HG03045 (cell line): ENCODE measurements at regions not wholly inside any gene's neighbourhood (a gene's known extent, or its start where the extent isn't known, plus 50 kb on each side); places are given as distances from the start of the nearest gene placed in this dataset.

Source experiments
- ATAC-seq: cut with Tn5 transposase; IDR thresholded peaks from one replicate; pipeline ENCODE4 v1.9.1; 2021; ENCODE audit warnings: mild to moderate bottlenecking, moderate library complexity; ENCODE audit not compliant: unreplicated experiment

DNA sequence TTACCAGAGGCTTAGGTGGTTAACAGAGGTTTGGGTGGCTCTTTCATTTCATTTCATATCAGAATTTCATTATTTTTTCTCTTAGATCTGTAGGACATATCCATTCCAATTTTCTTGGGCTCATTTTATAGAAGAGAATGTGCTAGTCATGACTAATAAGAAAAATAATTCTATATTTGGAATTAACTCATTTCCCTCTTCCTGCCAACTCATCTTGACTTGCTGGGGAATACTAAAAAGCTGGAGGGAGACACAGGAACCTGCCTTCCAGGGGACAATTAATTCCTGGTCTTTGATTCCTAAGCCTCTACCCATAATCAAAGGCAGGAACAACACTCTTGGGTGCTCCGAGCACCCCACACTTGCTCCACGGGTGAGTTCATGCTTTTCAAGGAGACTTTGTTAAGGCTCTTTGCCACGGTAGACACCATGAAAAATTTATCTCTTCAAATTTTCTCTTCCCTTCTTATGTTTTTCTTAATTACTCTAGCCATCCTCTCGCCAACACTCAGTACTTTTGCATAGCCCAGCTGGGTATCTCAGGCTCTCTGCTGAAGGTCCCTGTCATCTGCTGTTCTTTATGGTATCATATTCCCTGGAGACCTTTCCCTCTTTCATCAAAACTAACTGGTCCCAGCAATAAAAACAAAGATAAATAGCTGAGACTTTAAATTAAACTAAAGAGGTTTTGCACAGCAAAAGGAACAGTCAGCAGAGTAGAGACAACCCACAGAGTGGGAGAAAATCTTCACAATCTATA lies 273.9 kb downstream of the NPR3 start:
- no peak for ATAC-seq

DNA sequence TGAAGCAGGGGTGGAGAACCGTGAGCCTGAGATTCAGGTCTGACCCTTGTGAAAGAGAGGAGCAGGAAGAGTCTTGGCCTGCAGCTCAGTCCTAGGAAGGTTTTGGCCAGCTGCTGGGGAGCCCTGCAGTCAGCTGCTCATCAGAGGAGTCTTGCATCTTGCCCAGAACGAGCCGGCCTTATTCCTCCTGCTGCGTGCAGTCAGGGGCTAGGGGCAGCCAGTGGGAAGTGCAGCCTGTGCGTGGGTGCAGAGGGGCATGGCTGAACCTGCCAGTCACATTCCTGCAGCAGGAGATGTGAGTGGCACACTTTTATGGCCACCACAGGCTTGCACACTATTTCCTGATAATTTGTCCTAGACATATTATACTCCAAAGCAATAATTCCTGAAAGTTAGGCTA lies 278.7 kb downstream of the NPR3 start:
- no peak for ATAC-seq

DNA sequence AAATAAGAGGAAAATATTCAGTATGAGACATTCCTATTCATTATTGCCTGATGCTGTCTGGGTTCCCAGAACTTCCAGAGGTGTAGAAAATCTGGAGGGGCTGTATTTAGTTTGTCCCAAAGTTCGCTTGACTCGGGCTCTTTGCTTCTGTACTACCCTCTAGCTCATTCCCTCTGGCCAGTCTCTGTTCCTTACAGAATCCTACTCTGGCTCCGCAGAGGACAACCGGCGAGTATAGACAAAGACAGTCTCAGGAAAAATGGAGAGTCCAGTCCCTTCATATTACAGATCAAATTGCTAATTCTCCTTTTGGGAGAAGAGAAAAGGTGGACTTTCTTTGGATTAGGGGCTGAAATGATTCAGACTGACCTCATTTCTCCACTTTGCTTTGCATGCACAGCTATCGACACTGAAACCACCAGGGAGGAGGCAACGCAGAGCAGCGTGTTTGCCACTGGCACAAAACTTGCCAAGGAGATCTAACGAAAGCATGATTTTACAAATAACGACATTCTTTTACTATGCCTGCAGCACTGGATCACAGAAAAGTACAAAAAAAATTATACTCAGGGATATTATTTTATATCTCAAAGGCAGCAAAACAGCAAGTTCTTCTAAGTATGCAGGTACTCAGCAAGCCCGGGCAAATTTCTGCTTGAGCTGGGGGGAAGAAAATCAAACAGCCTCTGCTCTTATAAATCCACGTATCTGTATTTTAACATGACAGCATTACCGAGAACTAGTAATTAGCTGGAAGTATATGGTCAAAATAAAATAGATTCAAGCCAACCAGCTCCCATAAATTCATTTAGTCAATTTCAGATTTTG lies 279.7 kb downstream of the NPR3 start:
- no peak for ATAC-seq

DNA sequence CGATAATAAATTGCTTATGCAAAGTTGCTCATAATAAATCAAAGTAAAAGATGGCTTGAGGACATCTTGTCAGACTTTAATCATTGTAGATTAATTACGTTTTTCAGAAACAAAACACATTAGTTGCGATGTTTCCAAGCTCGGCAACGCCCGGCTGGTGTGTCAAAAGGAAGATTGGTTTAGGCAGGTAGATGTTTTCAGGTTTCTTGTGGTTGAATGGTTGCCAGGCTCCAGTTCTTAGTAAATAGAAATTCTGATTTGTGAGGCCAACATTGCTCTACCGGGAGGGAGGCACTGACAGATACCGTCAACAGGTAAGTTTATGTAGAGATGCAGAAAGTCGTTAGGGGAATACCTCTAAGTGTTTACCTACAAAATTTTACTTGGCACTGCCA lies 280.3 kb downstream of the NPR3 start:
- no peak for ATAC-seq

DNA sequence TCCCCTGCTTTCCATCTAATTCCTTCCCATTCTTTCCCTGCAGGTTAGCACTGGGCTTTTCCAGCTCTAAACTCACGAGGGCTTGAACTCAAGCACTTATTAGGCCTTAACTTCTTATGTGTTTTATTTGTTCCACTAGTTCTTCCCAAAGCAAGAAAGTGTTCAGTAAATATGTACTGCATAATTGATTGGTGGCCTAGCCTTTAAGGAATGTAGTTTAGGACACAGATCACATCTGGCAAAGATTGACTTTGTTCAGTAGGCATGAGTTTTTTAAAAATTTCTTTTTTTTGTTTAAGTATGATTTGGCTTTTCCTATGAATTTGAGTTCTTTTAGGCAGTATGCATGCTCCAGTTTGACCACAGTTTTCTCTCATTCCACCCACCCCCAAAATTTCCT lies 285.2 kb downstream of the NPR3 start:
- no peak for ATAC-seq

DNA sequence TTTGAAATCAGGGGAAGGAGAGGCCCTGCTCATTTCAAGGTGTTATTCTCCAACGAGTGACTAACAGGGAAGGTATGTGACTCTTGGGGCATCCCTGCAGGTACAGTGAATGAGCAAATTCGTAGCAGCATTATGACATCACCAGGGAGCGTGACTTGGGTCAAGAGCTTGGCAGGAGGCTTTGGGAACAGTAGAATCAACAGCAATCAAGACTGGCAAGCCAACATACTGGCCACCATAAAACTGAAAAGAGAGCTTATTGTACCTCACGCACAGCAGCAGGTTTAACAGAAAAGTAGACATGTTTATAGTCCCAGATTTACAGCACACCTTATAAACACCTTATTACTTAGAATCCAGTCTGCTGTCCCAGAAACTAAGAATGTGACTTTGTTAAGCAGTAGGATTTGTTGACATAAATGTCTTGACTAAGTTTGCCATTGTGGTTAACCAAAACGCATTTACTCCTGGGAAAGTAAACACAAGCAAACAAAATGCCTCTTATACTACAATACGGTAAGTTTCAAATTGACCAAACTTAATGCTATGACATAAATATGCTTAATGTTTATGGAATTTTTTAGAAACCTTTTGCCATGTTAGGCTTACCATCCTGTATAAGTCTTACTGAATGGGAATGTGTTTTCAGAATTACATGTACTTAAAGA lies 297.8 kb downstream of the NPR3 start:
- no peak for ATAC-seq

DNA sequence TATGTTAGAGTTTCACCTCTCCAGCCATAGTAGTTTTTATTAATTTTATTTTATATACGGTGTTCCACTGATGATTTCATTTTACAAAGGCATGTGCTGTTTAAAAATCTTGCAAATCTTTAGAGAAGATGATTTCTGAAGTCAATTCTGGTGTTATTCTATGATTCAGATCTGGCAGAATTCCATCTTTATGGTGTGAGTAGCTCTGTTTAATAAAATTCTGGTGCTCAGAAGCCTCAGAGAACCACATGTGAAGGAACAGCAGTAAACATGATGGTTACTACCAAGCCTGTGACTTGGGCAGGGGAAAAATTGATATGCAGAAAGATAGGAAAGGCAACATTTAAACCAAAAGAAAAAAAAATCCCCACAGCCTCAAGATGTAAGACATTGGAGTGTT lies 299.7 kb downstream of the NPR3 start:
- no peak for ATAC-seq

DNA sequence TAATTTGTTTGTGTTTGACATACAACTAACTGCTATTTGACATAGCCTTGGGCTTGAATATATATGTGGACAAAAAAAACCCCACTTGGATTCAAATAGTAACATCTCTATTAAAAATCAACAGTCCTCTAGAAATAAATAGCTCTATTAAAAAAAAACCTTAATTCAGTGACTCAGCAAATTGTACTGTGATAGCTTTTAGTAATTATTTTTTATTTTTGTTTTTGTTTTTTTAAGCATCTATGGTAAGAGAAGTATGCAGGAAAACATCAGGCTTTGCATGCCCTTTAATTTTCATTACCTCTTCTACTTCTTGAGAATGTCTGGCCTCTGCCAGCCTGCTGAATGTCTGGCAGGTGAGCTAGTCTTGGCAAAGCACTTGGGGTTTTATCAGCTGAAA lies 300.7 kb downstream of the NPR3 start:
- ATAC-seq, result no peak

DNA sequence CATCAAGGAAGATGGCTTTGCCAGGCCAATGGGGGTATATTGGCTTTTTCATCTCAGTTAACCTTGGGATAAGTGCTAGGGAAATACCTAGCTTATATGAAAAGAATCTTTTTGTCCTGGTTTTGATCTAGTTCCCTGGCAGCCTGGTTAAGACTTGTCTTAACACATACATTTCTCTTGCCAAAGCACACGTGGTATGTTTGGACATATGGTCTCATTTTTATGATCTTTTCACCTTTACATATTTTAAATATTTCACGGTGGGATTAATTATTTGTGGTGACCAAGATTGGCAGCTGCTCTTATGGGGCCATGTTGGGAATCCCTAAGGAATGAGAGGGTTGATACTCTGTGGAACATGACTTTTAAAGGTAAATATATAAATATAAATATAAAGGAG lies 312.5 kb downstream of the NPR3 start:
- ATAC-seq, result no peak

DNA sequence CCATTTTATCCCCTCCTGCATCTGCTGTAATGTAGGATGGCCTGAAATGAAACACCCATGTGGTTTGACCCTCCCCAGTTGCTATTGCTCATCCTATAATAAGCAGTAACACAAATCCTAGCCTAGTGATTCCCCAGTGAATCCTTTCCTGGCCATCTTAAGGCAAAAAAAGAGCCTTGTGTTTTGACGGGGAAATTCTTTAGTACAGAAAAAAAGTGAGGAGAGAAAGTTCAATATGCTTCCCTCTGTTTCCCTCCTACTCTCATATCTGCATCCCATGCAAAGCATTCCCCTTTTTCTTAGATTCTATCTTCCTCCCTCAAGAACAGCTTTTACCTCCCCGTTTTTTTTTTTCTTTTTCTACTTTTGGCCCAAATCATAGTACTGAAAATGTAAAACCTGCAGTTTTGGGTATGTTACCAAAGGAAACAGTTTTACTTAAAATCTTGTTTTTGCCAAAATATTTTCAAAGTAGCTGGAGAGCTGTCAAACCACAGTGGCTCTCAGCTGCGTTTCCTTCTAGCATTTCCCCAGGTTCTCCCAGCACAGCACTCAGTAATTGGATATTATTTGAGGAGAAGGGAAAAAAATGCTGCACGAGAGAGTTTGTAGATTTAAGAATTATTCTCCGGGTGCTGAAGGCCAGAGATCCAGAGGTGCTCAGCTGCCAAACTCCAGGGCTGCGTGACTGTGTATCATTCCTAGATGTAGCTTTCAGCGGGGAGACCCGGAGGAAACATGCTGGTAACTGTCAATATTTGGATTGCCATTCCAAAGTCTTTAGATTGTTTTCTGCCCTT lies 321.4 kb downstream of the NPR3 start:
- ATAC-seq, result no peak

DNA sequence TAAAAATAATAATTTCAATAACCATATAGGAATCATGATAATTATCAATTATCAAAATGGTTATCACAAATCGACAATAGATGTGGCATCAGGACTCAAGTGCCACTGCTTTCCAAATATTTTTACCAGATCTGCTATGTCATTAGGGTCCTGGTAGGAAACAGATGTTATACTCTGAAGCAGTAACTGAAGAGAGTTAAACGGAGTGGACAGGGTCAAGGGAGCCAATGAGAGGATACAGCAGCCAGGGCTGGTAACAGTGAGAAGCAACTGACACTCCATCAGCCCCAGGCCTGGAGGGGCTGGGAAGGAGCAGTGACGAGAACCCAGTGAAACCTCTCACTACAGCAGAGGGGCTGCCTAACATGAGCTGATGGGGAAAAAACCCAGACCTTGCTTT lies 322.4 kb downstream of the NPR3 start:
- no peak for ATAC-seq

DNA sequence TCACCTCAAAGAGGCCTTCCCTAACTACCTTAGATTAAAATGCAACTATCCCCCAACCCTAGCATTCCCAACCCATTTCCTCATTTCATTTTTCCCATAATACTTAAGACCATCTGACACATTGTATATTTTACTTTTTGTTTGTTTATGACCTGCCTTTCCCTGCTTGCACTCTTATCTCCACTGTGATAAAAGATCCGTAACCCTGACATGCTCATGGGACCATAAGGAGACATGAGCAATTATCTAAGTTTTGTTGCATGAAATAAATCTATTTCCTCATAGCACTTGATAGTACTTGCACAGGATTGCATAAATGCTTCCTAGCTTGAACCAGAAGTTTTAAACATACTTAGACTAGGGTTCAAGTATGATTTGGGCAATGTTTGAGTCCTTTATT lies 323.7 kb downstream of the NPR3 start:
- ATAC-seq, result no peak

DNA sequence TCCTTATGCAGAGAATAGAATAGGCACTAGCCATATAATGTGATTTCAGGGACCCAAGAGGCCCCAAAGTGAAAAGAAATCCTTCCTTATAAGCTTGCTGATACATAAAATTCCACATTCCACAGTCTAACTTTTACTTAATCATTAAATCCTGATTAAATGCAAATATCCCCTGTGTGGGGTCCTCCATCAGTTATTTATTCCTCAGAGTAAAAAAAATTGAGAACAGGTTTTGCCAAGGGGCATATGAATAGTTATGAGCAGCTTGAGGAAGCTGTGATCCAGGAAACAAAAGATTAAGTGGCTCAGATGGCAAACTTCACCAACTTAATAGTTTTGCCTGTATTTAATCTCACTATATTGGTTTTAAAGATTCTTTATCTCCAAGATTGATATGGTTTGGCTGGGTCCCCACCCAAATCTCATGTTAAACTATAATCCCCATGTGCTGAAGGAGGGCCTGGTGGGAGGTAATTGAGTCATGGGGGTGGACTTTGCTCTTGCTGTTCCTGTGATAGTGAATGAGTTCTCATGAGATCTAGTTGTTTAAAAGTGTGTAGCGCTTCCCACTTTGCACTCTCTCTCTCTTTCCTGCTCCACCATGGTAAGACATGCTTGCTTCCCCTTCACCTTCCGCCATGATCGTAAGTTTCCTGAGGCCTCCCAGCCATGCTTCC lies 324.9 kb downstream of the NPR3 start:
- no peak for ATAC-seq

DNA sequence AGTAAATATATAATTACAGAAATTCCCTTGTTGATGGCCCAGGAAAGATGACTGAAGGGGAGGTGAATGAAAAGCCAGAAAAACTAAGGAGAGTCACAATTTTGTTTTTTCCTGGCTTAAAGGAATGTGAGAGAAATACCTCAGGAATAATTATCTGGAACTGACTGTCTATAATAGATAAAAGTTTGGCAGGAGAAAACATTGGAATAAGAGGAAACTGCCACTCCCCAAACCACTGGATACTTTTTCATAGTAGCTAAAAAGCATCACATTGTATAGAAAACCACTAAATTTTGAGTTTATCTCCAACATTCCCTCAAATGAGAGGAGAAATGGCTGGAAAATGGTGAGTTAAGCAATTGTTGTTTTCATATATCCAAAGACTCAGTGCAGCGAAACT lies 326.0 kb downstream of the NPR3 start:
- no peak for ATAC-seq

DNA sequence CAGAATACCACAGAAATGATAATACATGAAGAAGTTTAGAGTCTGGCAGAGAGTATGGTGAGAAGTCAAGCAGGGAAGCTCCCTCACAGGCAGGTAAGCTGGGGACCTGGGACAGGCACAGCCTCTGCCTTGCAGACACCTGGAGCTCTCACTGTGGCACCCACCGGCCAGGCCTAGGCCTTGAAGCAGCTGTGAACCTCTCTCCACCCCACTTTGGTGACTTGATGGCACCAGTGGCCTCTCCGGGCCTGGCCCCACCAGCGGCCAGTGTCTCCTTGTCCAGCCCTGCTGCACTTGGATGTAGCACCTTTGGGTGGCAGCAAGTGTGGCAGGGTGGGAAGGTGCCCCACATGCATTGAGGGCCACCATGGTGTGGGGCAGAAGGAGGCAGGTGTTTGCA lies 330.5 kb downstream of the NPR3 start:
- no peak for ATAC-seq

DNA sequence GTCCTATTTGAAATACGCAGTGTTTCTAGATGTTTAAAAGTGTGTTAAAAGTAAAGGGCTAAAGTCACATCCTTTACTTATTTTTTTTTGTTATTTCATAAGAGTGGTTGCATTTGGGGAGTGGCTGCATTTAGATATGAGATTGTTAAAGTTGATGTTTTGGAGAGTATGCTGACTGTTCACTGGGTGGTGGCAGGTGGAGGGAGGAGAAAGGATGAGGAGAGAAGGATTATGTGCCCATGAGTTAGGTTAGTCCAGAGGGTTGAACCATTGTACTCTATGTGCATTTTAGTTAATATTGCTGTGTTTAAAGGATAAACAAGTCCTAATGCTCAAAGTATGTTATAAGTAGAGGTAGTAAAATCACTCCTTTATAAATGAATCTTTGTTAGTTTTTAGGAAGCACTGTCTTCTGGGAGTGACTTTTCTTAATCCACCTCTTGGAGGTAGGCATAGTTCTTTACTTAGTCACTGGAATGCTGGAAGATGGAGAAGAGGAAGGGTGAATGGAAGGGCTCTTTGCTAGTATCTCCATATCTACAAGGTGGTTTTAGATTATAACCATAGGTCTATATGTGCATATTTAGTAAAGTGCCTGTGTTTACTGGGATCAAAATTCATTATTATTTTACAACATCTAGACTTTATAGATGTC lies 332.3 kb downstream of the NPR3 start:
- ATAC-seq, result no peak

DNA sequence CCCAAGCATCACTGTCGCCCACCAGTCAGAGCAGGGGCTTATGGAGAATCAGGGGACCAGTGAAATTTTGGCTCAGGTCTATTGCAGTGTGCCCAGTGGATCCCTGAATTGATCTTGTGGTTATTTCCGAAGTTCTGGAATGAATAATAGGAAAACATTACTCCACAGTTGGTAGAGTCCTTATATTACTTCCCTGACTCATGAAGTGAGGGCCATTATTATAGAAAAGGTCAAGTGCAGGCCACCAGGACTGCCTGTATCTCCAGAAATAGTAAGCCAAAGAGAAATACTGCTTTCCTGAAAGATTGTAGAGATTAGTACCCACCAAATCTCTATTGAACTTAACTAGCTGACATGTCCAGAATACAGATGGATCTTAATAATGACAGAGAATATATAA lies 335.0 kb downstream of the NPR3 start:
- ATAC-seq, result no peak

DNA sequence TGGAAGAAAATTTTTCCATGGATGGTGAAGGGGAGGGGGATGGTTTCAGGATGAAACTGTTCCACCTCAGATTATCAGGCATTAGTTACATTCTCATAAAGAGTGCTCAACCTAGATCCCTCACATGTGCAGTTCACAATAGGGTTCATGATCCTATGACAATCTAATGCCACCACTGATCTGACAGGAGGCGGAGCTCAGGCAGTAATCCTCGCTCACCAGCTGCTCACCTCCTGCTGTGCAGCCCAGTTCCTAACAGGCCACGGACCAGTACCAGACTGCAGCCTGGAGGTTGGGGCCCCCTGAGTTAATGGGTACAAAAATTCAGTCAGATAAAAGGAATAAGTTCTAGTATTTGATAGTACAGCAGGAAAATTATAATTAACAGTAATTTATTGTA lies 337.2 kb downstream of the NPR3 start:
- no peak for ATAC-seq

DNA sequence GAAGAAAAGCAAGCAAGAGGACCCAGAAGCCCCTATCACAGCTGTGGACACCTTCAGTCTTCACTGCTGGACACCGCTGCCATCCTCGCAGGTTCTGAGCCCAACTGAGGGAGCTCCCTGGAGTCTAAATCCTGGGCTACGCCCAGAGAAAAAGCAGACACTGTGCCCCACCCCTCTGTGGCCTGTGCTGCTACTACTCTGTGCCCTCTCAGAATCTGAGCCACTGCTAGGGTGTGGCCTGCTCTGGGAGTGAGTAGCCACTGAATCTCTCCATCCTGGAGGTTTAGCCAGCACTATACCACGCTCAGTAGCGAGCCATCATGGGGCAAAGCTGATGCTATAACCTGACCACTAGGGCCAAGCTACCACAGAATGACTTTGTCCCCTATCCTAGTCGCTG lies 338.2 kb downstream of the NPR3 start:
- no peak for ATAC-seq

DNA sequence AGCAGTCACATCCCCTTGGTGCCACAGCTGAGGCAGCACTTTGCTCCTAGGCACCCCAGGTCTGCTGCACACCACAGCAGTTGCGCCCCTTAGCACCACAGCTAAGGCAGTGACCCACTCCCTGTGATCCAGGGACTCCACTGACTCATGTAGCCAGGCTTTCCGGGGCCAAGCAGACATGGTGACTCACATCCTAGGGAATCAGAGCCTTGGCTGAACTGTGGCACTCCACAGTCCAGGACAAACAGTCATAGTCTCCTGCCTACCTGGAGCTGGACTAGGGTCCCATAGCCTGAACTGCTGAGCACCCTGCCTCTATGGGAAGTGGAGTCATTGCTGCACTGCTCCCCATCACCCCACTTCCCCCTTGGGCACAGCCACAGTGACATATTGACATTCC lies 338.7 kb downstream of the NPR3 start:
- no peak for ATAC-seq
